ENCODE measurements at regions not wholly inside any gene's neighbourhood (a gene's known extent, or its start where the extent isn't known, plus 50 kb on each side); places are given as distances from the start of the nearest gene placed in this dataset.

DNA sequence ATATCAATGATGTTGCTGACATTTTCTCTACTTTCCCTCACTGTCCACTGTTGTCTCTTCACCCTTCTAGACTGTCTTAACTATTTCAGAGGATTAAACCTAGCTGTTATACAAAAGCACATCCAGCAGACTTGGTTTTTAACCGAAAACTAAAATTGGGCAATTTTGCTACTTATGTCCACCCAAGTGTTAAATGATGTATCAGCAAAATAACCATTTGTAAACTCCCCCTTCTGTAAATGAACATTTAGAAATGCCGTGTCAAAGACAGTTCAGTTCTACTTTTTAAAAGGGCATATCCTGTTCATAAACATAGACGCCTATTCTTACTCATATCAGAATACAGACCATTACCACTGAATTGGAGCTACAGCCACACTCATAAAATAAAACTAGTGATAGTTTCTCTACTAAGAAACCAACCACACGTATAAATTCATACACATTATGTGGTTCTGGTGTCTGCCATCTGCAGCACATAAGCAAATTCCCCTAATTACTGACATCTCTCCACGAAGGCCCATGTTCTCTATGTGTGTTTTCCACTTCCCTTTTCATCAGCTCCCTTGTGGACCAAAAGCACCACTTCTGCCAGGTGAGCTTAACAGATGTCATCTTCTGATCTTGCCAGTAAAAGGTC, 1091.8 kb downstream of the PCDH9 start (continued):
- no peak for TF ChIP-seq YY1 (IDR thresholded peaks at IDR 0.05; ENCODE audit: low read depth, low read length)
- TF ChIP-seq TARDBP (IDR thresholded peaks at IDR 0.05; ENCODE audit: borderline replicate concordance) = no peak
- no peak for TF ChIP-seq SUZ12 (IDR thresholded peaks at IDR 0.05; ENCODE audit: unreplicated experiment)
- no peak for TF ChIP-seq NFYA (IDR thresholded peaks at IDR 0.05; ENCODE audit: borderline replicate concordance, low read depth, low read length)
- TF ChIP-seq EZH2 (IDR thresholded peaks at IDR 0.05; ENCODE audit: borderline replicate concordance, control insufficient read depth, low read depth, low read length) = no peak
- peak; percentile 69; the same call in 1 of the 2 replicates for TF ChIP-seq IRF4 (IDR thresholded peaks at IDR 0.05; ENCODE audit: low read depth, low read length)
- TF ChIP-seq IKZF1 (conservative IDR thresholded peaks at IDR 0.05) = peak; percentile 83
- TF ChIP-seq, protein P1, sequence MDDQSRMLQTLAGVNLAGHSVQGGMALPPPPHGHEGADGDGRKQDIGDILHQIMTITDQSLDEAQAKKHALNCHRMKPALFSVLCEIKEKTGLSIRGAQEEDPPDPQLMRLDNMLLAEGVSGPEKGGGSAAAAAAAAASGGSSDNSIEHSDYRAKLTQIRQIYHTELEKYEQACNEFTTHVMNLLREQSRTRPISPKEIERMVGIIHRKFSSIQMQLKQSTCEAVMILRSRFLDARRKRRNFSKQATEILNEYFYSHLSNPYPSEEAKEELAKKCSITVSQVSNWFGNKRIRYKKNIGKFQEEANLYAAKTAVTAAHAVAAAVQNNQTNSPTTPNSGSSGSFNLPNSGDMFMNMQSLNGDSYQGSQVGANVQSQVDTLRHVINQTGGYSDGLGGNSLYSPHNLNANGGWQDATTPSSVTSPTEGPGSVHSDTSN (IDR thresholded peaks at IDR 0.05; ENCODE audit: insufficient replicate concordance, low read depth, low read length) = no peak
- TF ChIP-seq SRF (IDR thresholded peaks at IDR 0.05; ENCODE audit: low read depth in 2 of 2, low read length in 2 of 2) = no peak
- no peak for TF ChIP-seq ZNF207 (IDR thresholded peaks at IDR 0.05; ENCODE audit: borderline replicate concordance)
- peak; percentile 46 for TF ChIP-seq CUX1 (IDR thresholded peaks at IDR 0.05; ENCODE audit: insufficient replicate concordance, low read depth, low read length)
- TF ChIP-seq MXI1 (IDR thresholded peaks at IDR 0.05; ENCODE audit: low read depth, low read length) = peak; percentile 65; the same call in 1 of the 2 replicates
- no peak for TF ChIP-seq CTCF (IDR thresholded peaks at IDR 0.05 in 2 of 3, conservative IDR thresholded peaks at IDR 0.05 in 1 of 3; ENCODE audit: control insufficient read depth in 2 of 3, extremely low read depth in 1 of 3, insufficient read depth in 1 of 3, low read depth in 3 of 3, low read length in 3 of 3)
- TF ChIP-seq HDGF (IDR thresholded peaks at IDR 0.05) = no peak
- no peak for TF ChIP-seq ZNF274 (IDR thresholded peaks at IDR 0.05; ENCODE audit: insufficient read depth, insufficient read length)
- TF ChIP-seq, protein P2, sequence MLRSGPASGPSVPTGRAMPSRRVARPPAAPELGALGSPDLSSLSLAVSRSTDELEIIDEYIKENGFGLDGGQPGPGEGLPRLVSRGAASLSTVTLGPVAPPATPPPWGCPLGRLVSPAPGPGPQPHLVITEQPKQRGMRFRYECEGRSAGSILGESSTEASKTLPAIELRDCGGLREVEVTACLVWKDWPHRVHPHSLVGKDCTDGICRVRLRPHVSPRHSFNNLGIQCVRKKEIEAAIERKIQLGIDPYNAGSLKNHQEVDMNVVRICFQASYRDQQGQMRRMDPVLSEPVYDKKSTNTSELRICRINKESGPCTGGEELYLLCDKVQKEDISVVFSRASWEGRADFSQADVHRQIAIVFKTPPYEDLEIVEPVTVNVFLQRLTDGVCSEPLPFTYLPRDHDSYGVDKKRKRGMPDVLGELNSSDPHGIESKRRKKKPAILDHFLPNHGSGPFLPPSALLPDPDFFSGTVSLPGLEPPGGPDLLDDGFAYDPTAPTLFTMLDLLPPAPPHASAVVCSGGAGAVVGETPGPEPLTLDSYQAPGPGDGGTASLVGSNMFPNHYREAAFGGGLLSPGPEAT (IDR thresholded peaks at IDR 0.05; ENCODE audit: low read depth) = peak; percentile 90
- TF ChIP-seq, protein P3, sequence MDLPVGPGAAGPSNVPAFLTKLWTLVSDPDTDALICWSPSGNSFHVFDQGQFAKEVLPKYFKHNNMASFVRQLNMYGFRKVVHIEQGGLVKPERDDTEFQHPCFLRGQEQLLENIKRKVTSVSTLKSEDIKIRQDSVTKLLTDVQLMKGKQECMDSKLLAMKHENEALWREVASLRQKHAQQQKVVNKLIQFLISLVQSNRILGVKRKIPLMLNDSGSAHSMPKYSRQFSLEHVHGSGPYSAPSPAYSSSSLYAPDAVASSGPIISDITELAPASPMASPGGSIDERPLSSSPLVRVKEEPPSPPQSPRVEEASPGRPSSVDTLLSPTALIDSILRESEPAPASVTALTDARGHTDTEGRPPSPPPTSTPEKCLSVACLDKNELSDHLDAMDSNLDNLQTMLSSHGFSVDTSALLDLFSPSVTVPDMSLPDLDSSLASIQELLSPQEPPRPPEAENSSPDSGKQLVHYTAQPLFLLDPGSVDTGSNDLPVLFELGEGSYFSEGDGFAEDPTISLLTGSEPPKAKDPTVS (IDR thresholded peaks at IDR 0.05; ENCODE audit: low read depth, low read length) = no peak
- TF ChIP-seq CBX3 (IDR thresholded peaks at IDR 0.05; ENCODE audit: borderline replicate concordance, low read depth) = no peak
